ENCODE measurements at regions not wholly inside any gene's neighbourhood (a gene's known extent, or its start where the extent isn't known, plus 50 kb on each side); places are given as distances from the start of the nearest gene placed in this dataset.
"Not testable (repeated sequence)": the region's sequence is repeated elsewhere in the genome, so short reads cannot be mapped to it uniquely, and the experiment has no call there.

DNA sequence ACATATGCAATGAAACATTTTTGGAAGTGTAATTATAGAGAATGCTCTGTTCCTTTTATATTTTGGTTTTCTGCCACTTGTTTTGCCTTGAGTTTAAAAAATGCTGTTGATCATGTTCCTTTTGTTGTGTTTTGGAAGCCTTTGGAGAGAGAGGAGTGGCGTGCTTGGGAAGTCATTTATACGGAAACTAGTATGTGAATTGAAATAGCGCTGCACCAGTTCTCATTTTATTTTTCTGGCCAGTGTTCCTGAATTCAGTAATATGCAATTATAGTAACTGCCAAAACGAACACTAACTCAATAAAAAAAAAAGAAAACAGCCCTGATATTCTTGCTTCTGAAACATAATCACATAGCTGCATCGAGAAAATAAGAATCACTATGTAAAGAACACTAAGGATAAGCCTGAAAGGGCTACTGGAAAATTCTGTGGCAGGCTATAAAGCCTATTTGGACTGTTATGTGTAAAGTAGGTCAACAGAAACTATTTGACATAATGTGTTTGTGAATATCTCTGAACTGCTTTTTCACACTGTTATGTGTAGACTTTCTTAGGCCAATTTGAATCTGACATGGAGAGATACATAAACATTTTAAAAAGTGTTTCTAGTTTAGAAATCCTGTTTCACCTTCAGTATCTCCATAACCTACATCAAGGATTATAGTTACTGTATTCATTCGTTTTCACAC, 742.0 kb downstream of the KCNT2 start:
- Mint-ChIP-seq H3K27me3 (no peaks in the 10 kb centered on the region), H3K36me3 (ENCODE audit: low read depth) (no peaks in the 10 kb centered on the region), H3K9me3 (ENCODE audit: low read depth) (no peaks in the 10 kb centered on the region), H3K4me1 (no peaks in the 10 kb centered on the region), H3K4me3 (no peak overlapping the region), H3K27ac (no peak overlapping the region)
- ATAC-seq (no peak), DNase-seq (no peak)
- intact Hi-C loops (cut with DNase I, micrococcal nuclease) = no loop called here
- ChIA-PET POLR2A (no interaction called here), CTCF (no interaction called here)

DNA sequence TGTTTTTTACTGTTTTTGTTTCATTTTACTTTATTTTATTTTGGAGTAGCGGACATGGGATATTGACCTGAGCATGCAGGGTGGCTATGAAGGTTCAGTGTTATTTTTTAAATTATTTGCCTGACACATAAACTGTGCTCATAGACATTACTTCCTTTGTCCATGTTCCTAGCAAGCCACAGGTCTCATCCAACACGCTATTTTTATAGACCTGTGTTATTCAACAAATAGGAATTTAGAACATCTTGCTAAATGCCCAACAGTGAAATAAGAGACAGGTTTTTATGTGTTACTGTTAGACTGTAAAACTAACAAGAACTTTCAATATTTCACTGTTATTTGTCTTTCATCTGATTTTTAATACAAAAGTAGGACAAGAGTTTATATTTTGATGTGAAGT, 756.4 kb downstream of the KCNT2 start:
- intact Hi-C loops (cut with DNase I, micrococcal nuclease) = no loop called here
- ChIA-PET CTCF (no interaction called here), POLR2A (no interaction called here)
- DNase-seq (no peak), ATAC-seq (no peak)
- H3K4me1 Mint-ChIP-seq = no peaks in the 10 kb centered on the region
- no peaks in the 10 kb centered on the region for H3K27me3 Mint-ChIP-seq
- no peak overlapping the region for H3K27ac Mint-ChIP-seq
- H3K36me3 Mint-ChIP-seq (ENCODE audit: low read depth) = no peaks in the 10 kb centered on the region
- H3K4me3 Mint-ChIP-seq = no peak overlapping the region
- H3K9me3 Mint-ChIP-seq (ENCODE audit: low read depth) = no peaks in the 10 kb centered on the region

DNA sequence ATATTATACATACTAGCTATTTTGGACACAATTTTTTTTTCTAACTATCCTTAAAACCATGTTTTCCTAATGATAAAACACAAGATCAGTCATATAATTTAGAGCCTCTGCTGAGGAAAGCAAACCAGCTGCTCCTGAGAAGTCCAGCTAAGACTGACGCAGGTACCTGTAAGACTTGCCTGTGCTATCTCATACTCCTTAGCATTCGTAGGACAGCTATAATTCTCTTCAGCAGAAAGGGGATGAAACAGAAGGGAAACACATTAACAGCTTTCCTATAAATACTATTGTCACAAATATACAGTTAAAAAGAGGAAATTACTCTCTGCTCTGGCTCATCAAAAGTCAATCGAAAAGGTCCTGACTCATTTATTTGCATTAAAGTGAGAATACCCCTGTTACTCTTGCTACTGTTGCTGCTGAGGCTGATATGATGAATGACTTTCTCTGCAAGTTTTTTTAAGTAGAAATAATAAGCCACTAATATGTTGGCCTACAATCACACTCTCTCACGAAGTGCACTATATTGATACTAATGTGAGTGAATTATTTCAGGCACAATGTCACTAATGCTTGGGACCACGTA, 757.1 kb downstream of the KCNT2 start:
- CTCF ChIA-PET = interaction anchor here (1.1 kb wide), 1 partner anchor 14 kb away, joined by 3 read pairs; no protein-coding TSS in a partner anchor
- Mint-ChIP-seq H3K36me3 (ENCODE audit: low read depth) (no peaks in the 10 kb centered on the region), H3K27me3 (no peaks in the 10 kb centered on the region), H3K27ac (no peak overlapping the region), H3K4me3 (no peak overlapping the region), H3K9me3 (ENCODE audit: low read depth) (no peaks in the 10 kb centered on the region), H3K4me1 (no peaks in the 10 kb centered on the region)
- ATAC-seq (no peak), DNase-seq (no peak)
- intact Hi-C loops (cut with DNase I, micrococcal nuclease) = no loop called here
- POLR2A ChIA-PET = no interaction called here

DNA sequence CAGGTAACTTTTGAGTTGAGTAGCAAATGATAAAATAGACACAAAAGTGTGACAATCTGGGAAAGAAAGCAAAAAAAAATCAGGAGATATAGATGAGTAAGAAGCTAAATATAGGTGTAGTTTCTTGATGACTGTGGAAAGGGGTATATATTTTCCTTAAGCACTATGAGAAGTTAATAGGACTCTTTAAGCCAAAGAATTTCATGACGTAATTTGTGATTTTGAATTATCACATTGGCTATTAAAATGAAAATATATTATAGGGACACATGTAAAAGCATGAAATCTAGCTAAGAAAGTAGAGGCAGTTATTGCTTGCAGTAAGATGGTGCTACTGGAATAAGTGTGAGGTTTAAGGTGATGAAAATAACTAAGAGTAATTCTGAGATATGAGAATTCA, 759.1 kb downstream of the KCNT2 start:
- H3K36me3 Mint-ChIP-seq (ENCODE audit: low read depth) = no peaks in the 10 kb centered on the region
- no peak for DNase-seq
- intact Hi-C loops (cut with DNase I, micrococcal nuclease) = no loop called here
- H3K27me3 Mint-ChIP-seq = no peaks in the 10 kb centered on the region
- ATAC-seq = no peak
- H3K27ac Mint-ChIP-seq = no peak overlapping the region
- no peak overlapping the region for H3K4me3 Mint-ChIP-seq
- H3K4me1 Mint-ChIP-seq = no peaks in the 10 kb centered on the region
- no peaks in the 10 kb centered on the region for H3K9me3 Mint-ChIP-seq (ENCODE audit: low read depth)
- ChIA-PET CTCF (no interaction called here), POLR2A (no interaction called here)

DNA sequence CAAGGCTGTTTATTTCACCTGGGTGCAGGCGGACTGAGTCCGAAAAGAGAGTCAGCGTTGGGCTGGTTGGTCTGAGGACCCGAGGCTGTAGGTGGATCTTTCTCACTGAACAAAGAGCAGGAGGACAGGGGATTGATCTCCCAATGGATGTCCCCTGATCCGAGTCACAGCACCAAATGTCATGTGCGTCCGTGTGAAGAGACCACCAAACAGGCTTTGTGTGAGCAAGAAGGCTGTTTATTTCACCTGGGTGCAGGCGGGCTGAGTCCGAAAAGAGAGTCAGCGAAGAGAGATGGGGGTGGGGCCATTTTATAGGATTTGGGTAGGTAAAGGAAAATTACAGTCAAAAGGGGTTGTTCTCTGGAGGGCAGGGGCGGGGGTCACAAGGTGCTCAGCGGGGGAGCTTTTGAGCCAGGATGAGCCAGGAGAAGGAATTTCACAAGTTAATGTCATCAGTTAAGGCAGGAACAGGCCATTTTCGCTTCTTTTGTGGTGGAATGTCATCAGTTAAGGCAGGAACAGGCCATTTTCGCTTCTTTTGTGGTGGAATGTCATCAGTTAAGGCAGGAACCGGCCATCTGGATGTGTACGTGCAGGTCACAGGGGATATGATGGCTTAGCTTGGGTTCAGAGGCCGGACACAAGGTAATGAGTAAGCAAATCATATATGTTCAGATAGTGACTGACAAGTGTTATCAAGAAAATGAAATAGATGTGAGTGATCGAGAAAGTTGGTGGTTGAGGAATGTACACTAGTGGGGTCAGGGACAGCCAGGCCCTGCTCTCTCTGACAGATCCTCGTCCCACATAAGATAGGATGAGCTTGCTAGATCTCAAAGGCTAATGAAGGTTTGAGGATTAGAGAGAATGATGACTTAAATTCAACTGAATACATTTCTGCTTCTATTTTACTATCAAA, 760.0 kb downstream of the KCNT2 start:
- H3K27ac Mint-ChIP-seq; H3K4me3 Mint-ChIP-seq; H3K36me3 Mint-ChIP-seq (ENCODE audit: low read depth); ATAC-seq; H3K9me3 Mint-ChIP-seq (ENCODE audit: low read depth); H3K4me1 Mint-ChIP-seq; POLR2A ChIA-PET; H3K27me3 Mint-ChIP-seq; CTCF ChIA-PET; DNase-seq; intact Hi-C loops (cut with DNase I, micrococcal nuclease): not testable (repeated sequence)

DNA sequence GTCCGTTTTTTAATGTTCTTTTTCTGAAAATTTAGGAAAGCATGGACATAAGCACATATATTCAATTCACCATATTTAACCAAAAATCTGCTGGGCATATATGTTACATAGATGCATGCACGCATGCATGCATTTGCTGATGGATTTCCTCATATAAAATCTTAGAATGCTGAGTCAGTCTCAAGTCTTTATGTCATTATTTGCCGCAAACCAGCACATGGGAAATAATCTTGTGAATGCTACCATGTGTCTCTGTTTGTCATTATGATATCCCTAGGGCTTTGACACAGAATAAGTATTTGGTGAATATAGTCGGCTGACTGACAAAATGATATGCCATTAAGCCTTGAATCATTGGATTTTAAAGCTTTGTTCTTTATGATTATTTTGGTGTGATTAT, 776.5 kb downstream of the KCNT2 start:
- no peak for DNase-seq
- Mint-ChIP-seq H3K27me3 (no peaks in the 10 kb centered on the region), H3K36me3 (ENCODE audit: low read depth) (no peaks in the 10 kb centered on the region), H3K9me3 (ENCODE audit: low read depth) (no peaks in the 10 kb centered on the region), H3K4me3 (no peak overlapping the region), H3K4me1 (no peaks in the 10 kb centered on the region), H3K27ac (no peak overlapping the region)
- no peak for ATAC-seq
- intact Hi-C loops (cut with DNase I, micrococcal nuclease) = no loop called here
- ChIA-PET POLR2A (no interaction called here), CTCF (no interaction called here)

DNA sequence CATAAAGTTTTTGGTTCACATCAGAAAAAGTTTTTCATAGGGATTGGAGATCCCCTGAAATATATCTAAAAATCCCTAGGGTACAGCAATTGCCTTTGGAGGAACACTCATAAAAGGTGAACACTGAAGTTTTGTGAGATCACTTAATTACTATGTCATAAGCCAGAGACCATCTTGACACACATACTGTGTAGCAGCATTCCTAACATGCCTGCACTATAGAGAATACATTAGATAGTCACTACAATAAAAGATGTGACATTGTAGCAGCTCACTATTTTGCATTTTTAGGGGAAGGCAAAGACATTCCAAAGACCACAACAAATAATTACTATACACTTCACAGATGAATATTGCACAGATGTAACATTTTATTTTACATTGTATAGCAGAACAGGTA, 779.9 kb downstream of the KCNT2 start:
- Mint-ChIP-seq H3K27ac (no peak overlapping the region), H3K4me3 (no peak overlapping the region), H3K27me3 (no peaks in the 10 kb centered on the region), H3K9me3 (ENCODE audit: low read depth) (no peaks in the 10 kb centered on the region), H3K4me1 (no peaks in the 10 kb centered on the region), H3K36me3 (ENCODE audit: low read depth) (no peaks in the 10 kb centered on the region)
- ChIA-PET CTCF (interaction anchor here (0.7 kb wide), 1 partner anchor 9 kb away, joined by 3 read pairs; no protein-coding TSS in a partner anchor), POLR2A (no interaction called here)
- intact Hi-C loops (cut with DNase I, micrococcal nuclease) = no loop called here
- ATAC-seq (no peak), DNase-seq (no peak)

DNA sequence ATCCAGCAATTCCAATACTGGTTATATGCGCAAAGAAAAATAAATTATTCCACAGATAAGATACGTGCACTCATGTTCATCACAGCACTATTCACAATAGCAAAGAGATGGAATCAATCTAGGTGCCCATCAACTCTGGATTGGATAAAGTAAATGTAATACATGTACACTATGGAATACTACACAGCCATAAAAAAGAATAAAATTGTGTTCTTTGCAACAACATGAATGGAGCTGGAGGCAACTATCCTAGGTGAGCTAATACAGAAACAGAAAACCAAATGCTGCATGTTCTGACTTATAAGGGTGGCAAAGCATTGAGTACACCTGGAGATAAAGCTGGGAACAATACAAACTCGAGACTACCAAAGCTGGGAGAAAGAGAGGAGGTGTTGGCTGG, 787.3 kb downstream of the KCNT2 start:
- Mint-ChIP-seq H3K27me3 (no peaks in the 10 kb centered on the region), H3K9me3 (ENCODE audit: low read depth) (peaks cover 11% of the 10 kb centered on the region), H3K4me3 (no peak overlapping the region), H3K4me1 (no peaks in the 10 kb centered on the region), H3K36me3 (ENCODE audit: low read depth) (no peaks in the 10 kb centered on the region), H3K27ac (no peak overlapping the region)
- intact Hi-C loops (cut with DNase I, micrococcal nuclease) = no loop called here
- CTCF ChIA-PET = no interaction called here
- DNase-seq (no peak), ATAC-seq (no peak)
- POLR2A ChIA-PET = no interaction called here

DNA sequence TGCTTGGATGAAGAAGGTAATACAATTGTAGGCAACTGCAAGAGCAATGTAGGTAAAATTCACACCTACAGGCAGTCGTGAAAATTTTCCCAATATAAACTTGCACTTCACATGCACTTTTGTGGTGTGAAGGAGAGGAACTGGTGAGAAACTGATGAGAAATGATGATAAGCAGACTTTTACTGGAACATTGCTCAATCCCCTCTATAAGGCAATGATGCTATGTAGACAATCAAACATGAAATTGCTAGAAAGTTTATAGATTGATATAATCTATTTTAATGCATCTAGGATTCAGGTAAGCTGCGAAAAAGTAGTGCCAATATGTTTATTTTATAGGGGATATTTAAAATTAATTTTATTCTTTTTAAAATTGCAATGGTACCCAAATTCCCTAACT, 802.2 kb downstream of the KCNT2 start:
- H3K9me3 Mint-ChIP-seq (ENCODE audit: low read depth) = no peaks in the 10 kb centered on the region
- H3K4me1 Mint-ChIP-seq = no peaks in the 10 kb centered on the region
- POLR2A ChIA-PET = no interaction called here
- no peak for DNase-seq
- H3K36me3 Mint-ChIP-seq (ENCODE audit: low read depth) = no peaks in the 10 kb centered on the region
- ATAC-seq = no peak
- H3K27me3 Mint-ChIP-seq = no peaks in the 10 kb centered on the region
- CTCF ChIA-PET = no interaction called here
- no peak overlapping the region for H3K4me3 Mint-ChIP-seq
- no peak overlapping the region for H3K27ac Mint-ChIP-seq
- intact Hi-C loops (cut with DNase I, micrococcal nuclease) = no loop called here

DNA sequence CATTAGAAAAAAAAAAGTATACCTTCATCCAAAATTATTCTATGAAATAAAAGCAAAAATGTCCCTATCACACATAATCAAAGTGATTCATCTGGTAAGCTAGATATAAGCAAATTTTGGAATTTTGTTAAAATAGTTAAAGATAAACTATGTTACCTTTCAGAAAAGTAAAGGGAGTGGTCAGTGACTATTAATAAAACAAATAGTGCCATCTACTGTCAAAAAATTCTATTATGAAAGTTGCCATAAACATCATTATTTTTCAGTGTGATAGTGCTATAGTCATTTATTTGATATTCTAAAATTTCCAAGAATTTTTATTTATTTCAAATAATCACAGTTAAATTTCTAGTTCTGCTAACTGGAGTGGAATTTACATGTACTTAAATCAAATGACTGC, 803.7 kb downstream of the KCNT2 start:
- no peak for DNase-seq
- ATAC-seq = no peak
- Mint-ChIP-seq H3K9me3 (ENCODE audit: low read depth) (no peaks in the 10 kb centered on the region), H3K36me3 (ENCODE audit: low read depth) (no peaks in the 10 kb centered on the region), H3K4me1 (no peaks in the 10 kb centered on the region), H3K4me3 (no peak overlapping the region), H3K27ac (no peak overlapping the region), H3K27me3 (no peaks in the 10 kb centered on the region)
- intact Hi-C loops (cut with DNase I, micrococcal nuclease) = no loop called here
- POLR2A ChIA-PET = no interaction called here
- CTCF ChIA-PET = no interaction called here

DNA sequence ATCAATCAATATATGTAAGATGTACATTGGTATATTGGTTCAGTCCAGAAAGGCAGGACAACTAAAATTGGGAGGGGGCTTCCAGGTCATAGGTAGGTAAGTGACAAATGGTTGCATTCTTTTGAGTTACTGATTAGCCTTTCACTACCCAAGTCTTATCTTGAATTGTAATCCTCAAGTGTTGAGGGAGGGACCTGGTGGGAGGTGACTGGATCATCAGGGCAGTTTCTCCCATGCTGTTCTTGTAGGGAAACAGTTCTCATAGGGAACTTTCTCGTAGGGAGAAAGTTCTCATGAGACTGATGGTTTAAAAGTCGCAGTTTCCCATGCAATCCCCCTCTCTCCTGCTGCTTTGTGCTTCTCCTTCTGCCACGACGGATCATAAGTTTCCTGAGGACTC, 809.2 kb downstream of the KCNT2 start:
- no peak for ATAC-seq
- Mint-ChIP-seq H3K27me3 (no peaks in the 10 kb centered on the region), H3K36me3 (ENCODE audit: low read depth) (no peaks in the 10 kb centered on the region), H3K4me3 (no peak overlapping the region), H3K4me1 (no peaks in the 10 kb centered on the region), H3K9me3 (ENCODE audit: low read depth) (no peaks in the 10 kb centered on the region), H3K27ac (no peak overlapping the region)
- intact Hi-C loops (cut with DNase I, micrococcal nuclease) = no loop called here
- DNase-seq = no peak
- CTCF ChIA-PET = no interaction called here
- POLR2A ChIA-PET = no interaction called here

DNA sequence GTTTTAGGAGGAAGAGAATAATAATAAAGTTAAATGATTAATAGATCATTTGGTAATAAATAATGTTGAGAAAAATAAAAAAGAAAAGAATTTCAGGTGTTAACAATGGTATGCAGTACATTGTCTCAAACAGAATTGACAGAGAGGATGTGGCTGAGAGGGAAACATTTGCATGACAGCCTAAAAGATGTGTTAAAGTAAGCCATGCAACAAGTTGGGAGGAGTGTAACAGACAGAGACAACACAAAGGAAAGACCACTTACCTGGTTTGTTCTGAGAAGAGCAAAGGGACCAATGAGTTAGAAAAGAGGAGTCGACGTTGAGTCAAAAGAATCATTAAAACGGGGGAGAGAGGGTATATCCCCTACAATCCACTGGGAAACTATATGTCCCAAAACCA, 814.0 kb downstream of the KCNT2 start:
- ATAC-seq (no peak), DNase-seq (no peak)
- Mint-ChIP-seq H3K36me3 (ENCODE audit: low read depth) (no peaks in the 10 kb centered on the region), H3K4me1 (no peaks in the 10 kb centered on the region), H3K4me3 (no peak overlapping the region), H3K27me3 (no peaks in the 10 kb centered on the region), H3K27ac (no peak overlapping the region), H3K9me3 (ENCODE audit: low read depth) (no peaks in the 10 kb centered on the region)
- CTCF ChIA-PET = no interaction called here
- POLR2A ChIA-PET = no interaction called here
- intact Hi-C loops (cut with DNase I, micrococcal nuclease) = no loop called here
